ENCODE measurements at regions not wholly inside any gene's neighbourhood (a gene's known extent, or its start where the extent isn't known, plus 50 kb on each side); places are given as distances from the start of the nearest gene placed in this dataset.

- TF ChIP-seq YY1 (IDR thresholded peaks at IDR 0.05; ENCODE audit: insufficient read depth, insufficient replicate concordance, low read depth, low read length) (no peak), ZNF550 (CRISPR knock-in tag; IDR thresholded peaks at IDR 0.05; ENCODE audit: borderline replicate concordance) (no peak), MAFK (conservative IDR thresholded peaks at IDR 0.05 in 1 of 2, IDR thresholded peaks at IDR 0.05 in 1 of 2; ENCODE audit: low read length in 2 of 2) (no peak), ISL2 (CRISPR knock-in tag; IDR thresholded peaks at IDR 0.05) (no peak), SKIL (CRISPR knock-in tag; IDR thresholded peaks at IDR 0.05; ENCODE audit: borderline replicate concordance) (no peak), NFE2L1 (CRISPR knock-in tag; IDR thresholded peaks at IDR 0.05; ENCODE audit: borderline replicate concordance) (no peak), POLR2AphosphoS5 (IDR thresholded peaks at IDR 0.05; ENCODE audit: low read depth, low read length) (no peak), CBX1 (IDR thresholded peaks at IDR 0.05; ENCODE audit: low read depth) (no peak), MXI1 (IDR thresholded peaks at IDR 0.05; ENCODE audit: borderline replicate concordance, low read depth, low read length) (no peak), SNRNP70 (IDR thresholded peaks at IDR 0.05; ENCODE audit: low read depth, low read length) (no peak), POLR2A (IDR thresholded peaks at IDR 0.05; ENCODE audit: insufficient read depth in 1 of 2, low read depth in 2 of 2, low read length in 2 of 2) (no peak), FOXK1 (CRISPR knock-in tag; IDR thresholded peaks at IDR 0.05; ENCODE audit: borderline replicate concordance, low read depth) (no peak), PRPF4 (IDR thresholded peaks at IDR 0.05; ENCODE audit: low read depth, low read length, poor library complexity, severe bottlenecking) (no peak)
- TF ChIP-seq, protein P1, sequence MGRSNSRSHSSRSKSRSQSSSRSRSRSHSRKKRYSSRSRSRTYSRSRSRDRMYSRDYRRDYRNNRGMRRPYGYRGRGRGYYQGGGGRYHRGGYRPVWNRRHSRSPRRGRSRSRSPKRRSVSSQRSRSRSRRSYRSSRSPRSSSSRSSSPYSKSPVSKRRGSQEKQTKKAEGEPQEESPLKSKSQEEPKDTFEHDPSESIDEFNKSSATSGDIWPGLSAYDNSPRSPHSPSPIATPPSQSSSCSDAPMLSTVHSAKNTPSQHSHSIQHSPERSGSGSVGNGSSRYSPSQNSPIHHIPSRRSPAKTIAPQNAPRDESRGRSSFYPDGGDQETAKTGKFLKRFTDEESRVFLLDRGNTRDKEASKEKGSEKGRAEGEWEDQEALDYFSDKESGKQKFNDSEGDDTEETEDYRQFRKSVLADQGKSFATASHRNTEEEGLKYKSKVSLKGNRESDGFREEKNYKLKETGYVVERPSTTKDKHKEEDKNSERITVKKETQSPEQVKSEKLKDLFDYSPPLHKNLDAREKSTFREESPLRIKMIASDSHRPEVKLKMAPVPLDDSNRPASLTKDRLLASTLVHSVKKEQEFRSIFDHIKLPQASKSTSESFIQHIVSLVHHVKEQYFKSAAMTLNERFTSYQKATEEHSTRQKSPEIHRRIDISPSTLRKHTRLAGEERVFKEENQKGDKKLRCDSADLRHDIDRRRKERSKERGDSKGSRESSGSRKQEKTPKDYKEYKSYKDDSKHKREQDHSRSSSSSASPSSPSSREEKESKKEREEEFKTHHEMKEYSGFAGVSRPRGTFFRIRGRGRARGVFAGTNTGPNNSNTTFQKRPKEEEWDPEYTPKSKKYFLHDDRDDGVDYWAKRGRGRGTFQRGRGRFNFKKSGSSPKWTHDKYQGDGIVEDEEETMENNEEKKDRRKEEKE (IDR thresholded peaks at IDR 0.05) = no peak
Observed at GRCh38 chr3:28000608-28001007, 240.8 kb upstream of the CMC1 start.

Measured in HepG2 (cell line).